ENCODE measurements at regions not wholly inside any gene's neighbourhood (a gene's known extent, or its start where the extent isn't known, plus 50 kb on each side); places are given as distances from the start of the nearest gene placed in this dataset.

DNA sequence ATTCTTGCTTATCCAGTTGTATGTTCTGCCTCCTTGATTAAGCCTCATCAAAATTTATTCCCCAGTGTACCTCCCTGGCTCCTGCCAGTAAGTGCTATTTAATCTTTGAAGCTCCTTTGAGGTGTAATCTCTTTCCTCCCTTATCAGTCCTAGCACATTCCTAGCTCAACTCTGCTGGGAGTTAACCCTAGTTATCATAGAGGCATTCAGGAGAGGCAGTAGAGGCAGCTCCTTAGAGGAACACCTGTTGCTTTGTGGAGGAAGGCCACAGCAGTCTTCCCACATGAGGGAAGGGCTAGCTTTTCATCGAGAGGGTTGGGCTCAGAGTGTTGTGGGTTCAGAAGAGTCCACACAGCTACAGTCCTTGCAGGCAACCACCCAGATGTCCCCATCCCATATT lies 182.4 kb upstream of the ARID2 start:
- no TSS peak for BruUV-seq (replicated peaks)
- H3F3A ChIP-seq (ENCODE audit: low read length, unreplicated experiment), result no peaks in the 10 kb centered on the region
- no peaks in the 10 kb centered on the region for H3K9me2 ChIP-seq (replicated peaks; ENCODE audit: low read length)
- DNase-seq (no peak), ATAC-seq (no peak)
- ChIA-PET CTCF (no interaction called here), POLR2A (ENCODE audit: unreplicated experiment) (no interaction called here)
- no peaks in the 10 kb centered on the region for H4K20me1 ChIP-seq (ENCODE audit: low read length)
- no peaks in the 10 kb centered on the region for H3K4me1 ChIP-seq (ENCODE audit: insufficient read depth, low read length)
- no peaks in the 10 kb centered on the region for H3K36me3 ChIP-seq (ENCODE audit: low read depth, low read length)
- H3K27me3 ChIP-seq (ENCODE audit: low read length), result no peaks in the 10 kb centered on the region
- TF ChIP-seq EZH2phosphoT487 (IDR thresholded peaks at IDR 0.05; ENCODE audit: borderline replicate concordance, low read length) (no peak), EZH2 (IDR thresholded peaks at IDR 0.05; ENCODE audit: low read length, unreplicated experiment) (no peak)
- TF ChIP-seq, protein P1, sequence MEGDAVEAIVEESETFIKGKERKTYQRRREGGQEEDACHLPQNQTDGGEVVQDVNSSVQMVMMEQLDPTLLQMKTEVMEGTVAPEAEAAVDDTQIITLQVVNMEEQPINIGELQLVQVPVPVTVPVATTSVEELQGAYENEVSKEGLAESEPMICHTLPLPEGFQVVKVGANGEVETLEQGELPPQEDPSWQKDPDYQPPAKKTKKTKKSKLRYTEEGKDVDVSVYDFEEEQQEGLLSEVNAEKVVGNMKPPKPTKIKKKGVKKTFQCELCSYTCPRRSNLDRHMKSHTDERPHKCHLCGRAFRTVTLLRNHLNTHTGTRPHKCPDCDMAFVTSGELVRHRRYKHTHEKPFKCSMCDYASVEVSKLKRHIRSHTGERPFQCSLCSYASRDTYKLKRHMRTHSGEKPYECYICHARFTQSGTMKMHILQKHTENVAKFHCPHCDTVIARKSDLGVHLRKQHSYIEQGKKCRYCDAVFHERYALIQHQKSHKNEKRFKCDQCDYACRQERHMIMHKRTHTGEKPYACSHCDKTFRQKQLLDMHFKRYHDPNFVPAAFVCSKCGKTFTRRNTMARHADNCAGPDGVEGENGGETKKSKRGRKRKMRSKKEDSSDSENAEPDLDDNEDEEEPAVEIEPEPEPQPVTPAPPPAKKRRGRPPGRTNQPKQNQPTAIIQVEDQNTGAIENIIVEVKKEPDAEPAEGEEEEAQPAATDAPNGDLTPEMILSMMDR (conservative IDR thresholded peaks at IDR 0.05; ENCODE audit: low read depth, low read length), result no peak
- H3K4me2 ChIP-seq (ENCODE audit: low read length), result no peak overlapping the region
- no peaks in the 10 kb centered on the region for H3K9me3 ChIP-seq (ENCODE audit: low read length)
- H3K79me2 ChIP-seq (ENCODE audit: low read length), result no peaks in the 10 kb centered on the region
- H2AFZ ChIP-seq (ENCODE audit: low read length), result no peak overlapping the region
- H3K27ac ChIP-seq (ENCODE audit: low read length), result no peak overlapping the region
- no peak overlapping the region for H3K9ac ChIP-seq (ENCODE audit: low read length)
- intact Hi-C loops (cut with micrococcal nuclease), result loop anchor here (10.0 kb wide), 1 partner anchor 108 kb away; no protein-coding TSS in a partner anchor
- no peak overlapping the region for H3K4me3 ChIP-seq (ENCODE audit: low read length)

DNA sequence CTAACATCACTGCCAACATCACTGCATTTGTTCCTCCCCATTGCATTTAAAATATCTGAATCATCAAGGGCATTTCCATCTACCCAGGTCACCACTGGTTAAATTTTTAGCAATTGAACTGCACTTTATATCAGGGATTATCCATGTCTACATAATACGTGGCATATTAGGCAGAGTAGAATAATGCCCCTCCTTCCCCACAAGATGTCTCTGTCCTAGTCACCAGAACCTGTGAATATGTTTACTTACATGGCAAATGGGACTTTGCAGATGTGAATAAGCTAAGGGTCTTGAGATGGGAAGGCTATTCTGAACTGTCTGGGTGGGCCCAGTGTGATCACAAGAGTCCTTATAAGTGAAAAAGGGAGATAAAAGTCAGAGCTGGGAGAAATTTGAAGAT lies 181.7 kb upstream of the ARID2 start:
- no peaks in the 10 kb centered on the region for H3K9me3 ChIP-seq (ENCODE audit: low read length)
- no peaks in the 10 kb centered on the region for H3K79me2 ChIP-seq (ENCODE audit: low read length)
- no peak overlapping the region for H3K4me2 ChIP-seq (ENCODE audit: low read length)
- H3K36me3 ChIP-seq (ENCODE audit: low read depth, low read length), result no peaks in the 10 kb centered on the region
- H3K27ac ChIP-seq (ENCODE audit: low read length), result no peak overlapping the region
- H4K20me1 ChIP-seq (ENCODE audit: low read length), result no peaks in the 10 kb centered on the region
- POLR2A ChIA-PET (ENCODE audit: unreplicated experiment), result no interaction called here
- H3K4me3 ChIP-seq (ENCODE audit: low read length), result no peak overlapping the region
- CTCF ChIA-PET, result interaction anchor here (0.7 kb wide), 1 partner anchor 177 kb away, joined by 3 read pairs; no protein-coding TSS in a partner anchor
- intact Hi-C loops (cut with micrococcal nuclease), result loop anchor here (10.0 kb wide), 1 partner anchor 107 kb away; no protein-coding TSS in a partner anchor
- no peaks in the 10 kb centered on the region for H3K9me2 ChIP-seq (replicated peaks; ENCODE audit: low read length)
- H3F3A ChIP-seq (ENCODE audit: low read length, unreplicated experiment), result no peaks in the 10 kb centered on the region
- no peaks in the 10 kb centered on the region for H3K4me1 ChIP-seq (ENCODE audit: insufficient read depth, low read length)
- no peak overlapping the region for H3K9ac ChIP-seq (ENCODE audit: low read length)
- TF ChIP-seq EZH2 (IDR thresholded peaks at IDR 0.05; ENCODE audit: low read length, unreplicated experiment) (no peak), EZH2phosphoT487 (IDR thresholded peaks at IDR 0.05; ENCODE audit: borderline replicate concordance, low read length) (no peak)
- TF ChIP-seq, protein P1 (conservative IDR thresholded peaks at IDR 0.05; ENCODE audit: low read depth, low read length), result no peak; the same call in 1 of the 2 replicates
- no peak overlapping the region for H2AFZ ChIP-seq (ENCODE audit: low read length)
- ATAC-seq (no peak), DNase-seq (peak; percentile 13)
- no peaks in the 10 kb centered on the region for H3K27me3 ChIP-seq (ENCODE audit: low read length)
- BruUV-seq (replicated peaks), result no TSS peak

DNA sequence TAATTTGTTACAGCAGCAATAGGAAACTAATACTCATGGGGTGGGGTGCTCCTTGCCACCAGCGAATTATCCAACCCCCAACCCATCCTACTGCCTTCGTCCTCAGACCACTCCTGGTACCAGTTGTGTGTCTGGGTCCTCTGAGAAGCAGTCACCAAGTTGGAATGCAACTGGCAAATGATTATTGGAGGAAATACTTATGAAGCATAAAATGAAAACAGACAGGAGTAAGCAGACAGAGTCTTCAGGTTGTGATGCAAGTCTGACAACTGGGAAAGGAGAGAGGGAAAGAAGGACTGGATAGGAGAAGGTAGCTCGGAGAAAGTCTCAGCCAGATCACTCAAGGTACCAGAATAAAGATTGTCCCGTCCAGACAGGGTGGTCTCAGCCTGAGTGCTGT lies 181.1 kb upstream of the ARID2 start:
- H3K4me2 ChIP-seq (ENCODE audit: low read length), result no peak overlapping the region
- no peaks in the 10 kb centered on the region for H3K79me2 ChIP-seq (ENCODE audit: low read length)
- no peaks in the 10 kb centered on the region for H3F3A ChIP-seq (ENCODE audit: low read length, unreplicated experiment)
- no peak for DNase-seq
- no peak for ATAC-seq
- no peak overlapping the region for H2AFZ ChIP-seq (ENCODE audit: low read length)
- no peaks in the 10 kb centered on the region for H4K20me1 ChIP-seq (ENCODE audit: low read length)
- ChIA-PET CTCF (no interaction called here), POLR2A (ENCODE audit: unreplicated experiment) (no interaction called here)
- H3K4me3 ChIP-seq (ENCODE audit: low read length), result no peak overlapping the region
- no peak overlapping the region for H3K9ac ChIP-seq (ENCODE audit: low read length)
- no peaks in the 10 kb centered on the region for H3K9me2 ChIP-seq (replicated peaks; ENCODE audit: low read length)
- no peaks in the 10 kb centered on the region for H3K27me3 ChIP-seq (ENCODE audit: low read length)
- no peaks in the 10 kb centered on the region for H3K4me1 ChIP-seq (ENCODE audit: insufficient read depth, low read length)
- intact Hi-C loops (cut with micrococcal nuclease), result loop anchor here (10.0 kb wide), 1 partner anchor 106 kb away; no protein-coding TSS in a partner anchor
- no peaks in the 10 kb centered on the region for H3K36me3 ChIP-seq (ENCODE audit: low read depth, low read length)
- H3K27ac ChIP-seq (ENCODE audit: low read length), result no peak overlapping the region
- no peaks in the 10 kb centered on the region for H3K9me3 ChIP-seq (ENCODE audit: low read length)
- no TSS peak for BruUV-seq (replicated peaks)
- TF ChIP-seq EZH2 (IDR thresholded peaks at IDR 0.05; ENCODE audit: low read length, unreplicated experiment), result no peak
- TF ChIP-seq EZH2phosphoT487 (IDR thresholded peaks at IDR 0.05; ENCODE audit: borderline replicate concordance, low read length), result no peak
- TF ChIP-seq, protein P1 (conservative IDR thresholded peaks at IDR 0.05; ENCODE audit: low read depth, low read length), result no peak

All from PC-3 (cell line).